B cell (primary cell): ENCODE measurements at regions not wholly inside any gene's neighbourhood (a gene's known extent, or its start where the extent isn't known, plus 50 kb on each side); places are given as distances from the start of the nearest gene placed in this dataset.

Source experiments
- ATAC-seq: fragments of 200-7000 bp; cut with Tn5 transposase; one replicate; pipeline ENCODE4 v1.10.0; 2021; ENCODE audit warnings: low read depth, mild to moderate bottlenecking, moderate number of reproducible peaks, moderate library complexity
- CTCF ChIA-PET: fragments of 350-600 bp; sonication (Branson Sonifier 250); formaldehyde crosslinking; loops from one replicate; lab custom pipeline; 2021; ENCODE audit warnings: antibody characterized with exemption, inconsistent platforms; lab: Charles Lee
- POLR2A ChIA-PET: fragments of 350-600 bp; sonication (Branson Sonifier 250); formaldehyde crosslinking; loops from one replicate; lab custom pipeline; 2021; ENCODE audit warnings: antibody characterized with exemption; lab: Charles Lee
- DNase-seq: peaks from one replicate; pipeline ENCODE4 v3.0.0; 2013
- H2AFZ ChIP-seq: 2 replicates; pipeline ENCODE4 v1.6.1; 2012; ENCODE audit warnings: mild to moderate bottlenecking, low read depth, low read length; ENCODE audit not compliant: insufficient read depth, poor library complexity, severe bottlenecking
- H3K27ac ChIP-seq, 2 donors: 1 replicate in 1 of 2; 2 replicates in 1 of 2; pipeline ENCODE4 v1.5.1; 2012 to 2013; ENCODE audit warnings: low read length in 2 of 2, mild to moderate bottlenecking in 2 of 2, moderate library complexity in 1 of 2
- H3K27me3 ChIP-seq, 4 experiments: fragments of 200-600 bp in 1 of 4; sonication (generic) in 1 of 4; replicated peaks in 1 of 4; 1 replicate in 2 of 4; 2 replicates in 2 of 4; pipeline versions ENCODE4 v1.6.1 to v1.7.0; 2013 to 2016; ENCODE audit warnings: low read length in 3 of 4, mild to moderate bottlenecking in 2 of 4, mixed read lengths in 1 of 4, moderate library complexity in 1 of 4; ENCODE audit not compliant: insufficient read depth in 4 of 4, control insufficient read depth in 3 of 4; ENCODE audit errors: control extremely low read depth in 1 of 4
- H3K36me3 ChIP-seq, 2 experiments: replicated peaks in 1 of 2; 1 replicate in 1 of 2; 2 replicates in 1 of 2; pipeline versions ENCODE4 v1.6.1 to v1.7.1; 2013; ENCODE audit warnings: low read length in 1 of 2; ENCODE audit not compliant: insufficient read depth in 2 of 2, control insufficient read depth in 1 of 2; ENCODE audit errors: control extremely low read depth in 1 of 2, extremely low read depth in 1 of 2
- H3K4me1 ChIP-seq, 2 donors: fragments of 200-600 bp in 1 of 2; sonication (generic) in 1 of 2; 1 replicate in 1 of 2; 2 replicates in 1 of 2; pipeline versions ENCODE4 v1.5.1 to v1.6.1; 2013 to 2017; ENCODE audit warnings: low read length in 2 of 2; ENCODE audit not compliant: control insufficient read depth in 2 of 2, insufficient read depth in 2 of 2
- H3K4me2 ChIP-seq: replicated peaks from 2 replicates; pipeline ENCODE3; 2012; ENCODE audit warnings: mild to moderate bottlenecking, low read depth, low read length; ENCODE audit not compliant: poor library complexity, severe bottlenecking
- H3K4me3 ChIP-seq, 5 experiments: fragments of 200-600 bp in 1 of 5; sonication (generic) in 1 of 5; 1 replicate in 3 of 5; 2 replicates in 2 of 5; pipeline versions ENCODE4 v1.5.1 to v1.7.0; 2011 to 2016; ENCODE audit warnings: low read length in 4 of 5, mild to moderate bottlenecking in 4 of 5, low read depth in 2 of 5, control low read depth in 1 of 5, moderate library complexity in 1 of 5; ENCODE audit not compliant: insufficient read depth in 1 of 5; ENCODE audit errors: control extremely low read depth in 1 of 5, extremely low read depth in 1 of 5
- H3K79me2 ChIP-seq: fragments of 200-600 bp; sonication (generic); one replicate; pipeline ENCODE4 v1.6.0; 2016; ENCODE audit warnings: low read length; ENCODE audit not compliant: control insufficient read depth, insufficient read depth
- H3K9ac ChIP-seq: fragments of 200-600 bp; sonication (generic); 2 replicates; pipeline ENCODE4 v1.6.1; 2017; ENCODE audit warnings: mild to moderate bottlenecking, low read length, moderate library complexity
- H3K9me3 ChIP-seq, 3 donors: one replicate each; pipeline versions ENCODE4 v1.6.1 to v1.7.1; 2013; ENCODE audit warnings: low read length in 2 of 3; ENCODE audit not compliant: control insufficient read depth in 2 of 3, insufficient read depth in 1 of 3; ENCODE audit errors: control extremely low read depth in 1 of 3
- H4K20me1 ChIP-seq: 2 replicates; pipeline ENCODE4 v1.6.0; 2012; ENCODE audit warnings: mild to moderate bottlenecking, low read length; ENCODE audit not compliant: insufficient read depth, control insufficient read depth, poor library complexity, severe bottlenecking
- H3K27ac Mint-ChIP-seq: one replicate; pipeline ENCODE4 v1.8.0; 2021; ENCODE audit warnings: mixed read lengths
- H3K27me3 Mint-ChIP-seq: one replicate; pipeline ENCODE4 v1.8.0; 2021; ENCODE audit warnings: mixed read lengths
- H3K4me1 Mint-ChIP-seq: one replicate; pipeline ENCODE4 v1.8.0; 2021; ENCODE audit warnings: mixed read lengths
- H3K4me3 Mint-ChIP-seq: one replicate; pipeline ENCODE4 v1.8.0; 2021; ENCODE audit warnings: mixed read lengths
- H3K9me3 Mint-ChIP-seq: one replicate; pipeline ENCODE4 v1.8.0; 2022; ENCODE audit warnings: mixed read lengths; ENCODE audit not compliant: insufficient read depth
- CTCF ChIP-seq: fragments of 200-600 bp; IDR thresholded peaks from one replicate; pipeline ENCODE4 v1.8.0; 2022; ENCODE audit warnings: antibody characterized with exemption, mild to moderate bottlenecking
- EZH2 ChIP-seq: IDR thresholded peaks from 2 replicates; pipeline ENCODE4 v1.6.1; 2012; ENCODE audit warnings: borderline replicate concordance, low read depth, mild to moderate bottlenecking, moderate library complexity, low read length; ENCODE audit not compliant: insufficient read depth, poor library complexity, severe bottlenecking
- WGBS: methylation state at CpG from one replicate; pipeline ENCODE4 v1.1.5; 2013; ENCODE audit warnings: missing lambda C conversion rate; ENCODE audit not compliant: insufficient coverage; 5-methylcytosine and 5-hydroxymethylcytosine counted together
- intact Hi-C: fragments of 100-400 bp; cut with micrococcal nuclease; formaldehyde crosslinking; loops from one replicate; pipeline ENCODE4 v1.10.0; 2022

GRCh38 chr9:87111010-87111409 lies 163.7 kb upstream of the GAS1 start:
- H3K4me3 Mint-ChIP-seq: no peak overlapping the region
- H3K9me3 ChIP-seq: peaks cover 0 to 2% (median 0%) of the 10 kb centered on the region in 3 donors
- no peak overlapping the region for H3K4me3 ChIP-seq
- TF ChIP-seq EZH2 (no peak), CTCF (no peak)
- no peaks in the 10 kb centered on the region for H3K4me1 ChIP-seq
- ChIA-PET POLR2A (no interaction called here), CTCF (no interaction called here)
- no peak overlapping the region for H3K4me2 ChIP-seq
- H3K27ac Mint-ChIP-seq: no peak overlapping the region
- ATAC-seq (no peak), DNase-seq (no peak)
- H3K36me3 ChIP-seq: no peaks in the 10 kb centered on the region
- no peaks in the 10 kb centered on the region for H3K27me3 ChIP-seq
- 98% methylated on average over 7 of the region's 7 CpGs for WGBS
- intact Hi-C loops: no loop called here
- H3K9me3 Mint-ChIP-seq: no peaks in the 10 kb centered on the region
- no peaks in the 10 kb centered on the region for H3K27me3 Mint-ChIP-seq
- no peaks in the 10 kb centered on the region for H3K4me1 Mint-ChIP-seq
- H4K20me1 ChIP-seq: no peaks in the 10 kb centered on the region
- H2AFZ ChIP-seq: no peak overlapping the region
- no peaks in the 10 kb centered on the region for H3K79me2 ChIP-seq
- H3K9ac ChIP-seq: no peak overlapping the region
- no peak overlapping the region for H3K27ac ChIP-seq

GRCh38 chr9:87112656-87113055 lies 165.3 kb upstream of the GAS1 start:
- POLR2A ChIA-PET: no interaction called here
- H3K4me1 Mint-ChIP-seq: no peaks in the 10 kb centered on the region
- CTCF ChIA-PET: no interaction called here

More at GRCh38 chr9:87112656-87113055, 165.3 kb upstream of the GAS1 start:
- Mint-ChIP-seq H3K27me3 (no peaks in the 10 kb centered on the region), H3K4me3 (no peak overlapping the region), H3K9me3 (no peaks in the 10 kb centered on the region), H3K27ac (no peak overlapping the region)
- Histone ChIP-seq H3K4me3 (no peak overlapping the region), H3K27ac (no peak overlapping the region), H3K9ac (no peak overlapping the region), H3K27me3 (no peaks in the 10 kb centered on the region), H3K36me3 (no peaks in the 10 kb centered on the region), H3K4me1 (no peaks in the 10 kb centered on the region), H3K79me2 (no peaks in the 10 kb centered on the region), H2AFZ (no peak overlapping the region), H4K20me1 (no peaks in the 10 kb centered on the region), H3K4me2 (no peak overlapping the region), H3K9me3 (peaks cover 0 to 2% (median 0%) of the 10 kb centered on the region in 3 donors)
- no CpG with 5 or more reads among the region's 5 CpGs for WGBS
- intact Hi-C loops: no loop called here
- ATAC-seq (no peak), DNase-seq (no peak)
- TF ChIP-seq CTCF (no peak), EZH2 (no peak)
